NCI-H446 treated with DMSO at 0.1 percent for 48 hours (cell line): ENCODE measurements at regions not wholly inside any gene's neighbourhood (a gene's known extent, or its start where the extent isn't known, plus 50 kb on each side); places are given as distances from the start of the nearest gene placed in this dataset.
"Not testable (repeated sequence)": the region's sequence is repeated elsewhere in the genome, so short reads cannot be mapped to it uniquely, and the experiment has no call there.

Experiments used
- DNase-seq: peaks from one replicate; lab custom pipeline; 2025; lab: John Stamatoyannopoulos, UW

DNA sequence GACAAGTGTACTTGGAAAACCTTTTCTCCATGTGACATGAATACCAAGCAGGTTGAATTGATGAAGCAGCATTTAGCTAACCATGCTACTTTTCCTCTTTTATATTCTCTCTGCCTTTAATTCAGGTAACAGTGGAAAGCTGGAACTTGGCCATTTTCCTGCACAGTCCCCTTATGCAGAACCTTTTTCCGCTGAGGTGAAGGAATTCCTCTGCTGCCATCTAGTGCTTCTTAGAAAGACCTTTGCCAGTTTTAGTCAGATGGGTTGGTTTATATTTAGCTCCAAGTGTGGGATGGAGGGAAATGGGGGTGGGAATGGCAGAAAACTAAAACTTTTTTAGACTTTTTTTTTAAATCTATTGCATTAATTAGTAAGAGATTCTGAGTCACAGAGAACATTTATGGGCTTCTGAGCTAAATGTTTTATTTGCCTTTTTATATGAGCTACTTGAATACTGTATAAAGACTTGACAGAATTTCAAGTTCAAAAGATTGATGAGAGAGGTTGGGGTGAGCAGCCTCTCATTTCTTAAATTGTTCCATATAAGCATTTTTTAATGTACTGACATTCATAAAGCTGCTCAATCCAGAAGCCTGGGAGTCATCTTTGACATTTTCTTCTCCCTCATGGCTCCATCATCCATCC, 153.9 kb upstream of the ZC3H12C start:
- DNase-seq = peak; percentile 76

DNA sequence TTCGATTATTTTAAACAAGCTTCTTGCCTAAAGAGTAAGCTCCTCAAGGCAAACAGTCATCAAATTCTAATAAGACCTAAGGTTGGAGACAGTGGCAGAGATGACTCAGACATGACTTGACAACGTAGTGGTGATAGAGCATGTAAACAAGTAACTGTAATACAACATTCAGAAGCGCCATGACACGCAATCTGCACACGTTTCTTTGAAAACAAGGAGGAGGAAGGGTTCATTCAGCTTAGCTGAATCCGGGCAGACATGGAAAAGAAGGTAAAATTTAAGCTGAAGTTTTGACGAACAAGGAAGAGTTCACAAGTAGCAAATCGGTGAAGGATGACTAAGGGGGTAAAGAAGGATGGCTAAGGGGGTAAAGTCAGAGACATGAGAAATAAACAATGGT, 152.4 kb upstream of the ZC3H12C start:
- no peak for DNase-seq

- DNase-seq = no peak
Measured at GRCh38 chr11:109945626-109946321, 147.4 kb upstream of the ZC3H12C start.

- DNase-seq = peak; percentile 74
Measured at GRCh38 chr11:109946322-109946846, 146.8 kb upstream of the ZC3H12C start.

DNA sequence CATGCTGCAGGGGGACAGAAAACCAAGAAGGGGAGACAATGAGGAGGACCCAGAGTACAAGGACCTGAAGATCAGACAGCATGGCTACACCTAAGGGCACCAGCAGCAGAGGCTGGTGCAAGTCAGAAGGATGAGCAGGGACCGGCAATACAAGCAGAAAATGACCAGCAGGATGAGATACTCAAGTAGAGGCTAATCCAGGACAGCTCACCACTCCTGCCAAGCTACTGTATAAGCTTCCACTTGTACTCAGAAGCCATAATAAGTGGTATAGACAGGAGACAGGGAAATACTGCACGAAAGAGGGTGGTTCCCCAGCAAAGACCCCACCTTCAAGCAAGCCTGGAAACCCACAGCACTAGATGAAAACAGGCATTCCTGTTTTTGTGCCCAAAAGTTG, 138.7 kb upstream of the ZC3H12C start:
- no peak for DNase-seq

GRCh38 chr11:109956124-109956793, 136.9 kb upstream of the ZC3H12C start:
- DNase-seq = no peak

DNA sequence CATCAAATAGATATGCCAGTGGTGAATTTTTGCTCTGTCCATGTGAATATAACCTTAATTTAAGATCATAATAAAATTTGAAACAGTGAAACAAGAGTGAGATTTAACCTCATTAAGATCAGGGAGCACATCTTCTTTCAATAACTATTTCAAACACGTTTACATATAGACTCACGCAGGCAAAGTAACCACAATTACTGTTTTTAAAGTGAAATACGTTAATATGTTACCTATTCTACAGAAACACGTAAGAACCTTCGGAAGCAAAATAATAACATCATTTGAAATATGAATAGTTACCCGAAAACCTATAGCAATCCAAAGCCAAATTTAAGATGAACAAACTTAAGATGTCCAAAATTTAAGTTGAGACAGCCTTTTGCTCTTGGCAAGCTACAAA, 136.2 kb upstream of the ZC3H12C start:
- no peak for DNase-seq

- DNase-seq = no peak
Measured at GRCh38 chr11:109957601-109958000, 135.6 kb upstream of the ZC3H12C start.

DNA sequence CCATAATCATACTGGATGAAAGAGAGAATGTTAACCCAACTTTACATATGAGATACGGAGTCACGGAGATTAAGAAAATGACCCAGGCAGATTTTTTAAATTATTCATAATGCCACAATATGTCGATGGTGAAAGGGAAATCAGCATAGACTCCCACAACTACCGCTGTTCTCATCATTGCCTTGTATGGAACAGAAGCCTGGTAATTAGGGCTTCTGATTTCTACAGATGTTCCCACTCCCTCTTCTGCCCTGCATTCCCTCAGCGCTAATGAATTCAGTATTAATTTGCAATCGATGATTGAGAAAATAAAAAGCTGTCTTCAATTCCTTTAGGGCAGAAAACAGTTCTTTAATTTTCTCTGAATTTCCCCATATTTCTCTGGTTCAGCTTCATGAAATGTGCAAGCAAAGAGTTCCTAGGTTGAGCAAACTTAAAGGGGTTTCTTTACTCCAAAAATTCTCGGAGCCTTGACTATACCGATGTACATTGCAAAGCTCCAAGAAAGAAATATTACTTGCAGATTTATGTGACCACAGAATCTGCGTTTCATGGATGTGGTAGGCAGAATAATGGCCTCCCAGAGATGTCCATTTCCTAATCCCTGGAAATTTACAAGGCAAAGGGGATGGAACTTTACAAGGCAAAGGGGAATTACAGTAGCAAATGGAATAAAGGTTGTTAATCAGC, 134.9 kb upstream of the ZC3H12C start:
- no peak for DNase-seq

DNA sequence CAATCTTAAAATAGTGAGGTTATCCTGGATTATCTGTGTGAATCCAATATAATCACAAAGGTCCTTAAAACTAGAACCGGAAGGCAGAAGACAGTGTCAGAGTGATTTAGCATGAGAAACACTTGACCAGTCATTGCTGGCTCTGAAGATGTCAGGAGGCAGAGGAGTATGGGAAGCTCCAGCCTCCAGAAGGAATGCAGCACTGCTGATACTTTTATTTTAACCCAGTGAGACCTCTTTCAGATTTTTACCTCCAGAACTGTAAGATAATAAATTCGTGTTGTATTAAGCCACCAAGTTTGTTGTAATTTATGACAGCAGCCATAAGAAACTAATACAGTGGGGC, 134.4 kb upstream of the ZC3H12C start:
- DNase-seq = no peak

GRCh38 chr11:109960831-109961230, 132.4 kb upstream of the ZC3H12C start:
- no peak for DNase-seq

DNA sequence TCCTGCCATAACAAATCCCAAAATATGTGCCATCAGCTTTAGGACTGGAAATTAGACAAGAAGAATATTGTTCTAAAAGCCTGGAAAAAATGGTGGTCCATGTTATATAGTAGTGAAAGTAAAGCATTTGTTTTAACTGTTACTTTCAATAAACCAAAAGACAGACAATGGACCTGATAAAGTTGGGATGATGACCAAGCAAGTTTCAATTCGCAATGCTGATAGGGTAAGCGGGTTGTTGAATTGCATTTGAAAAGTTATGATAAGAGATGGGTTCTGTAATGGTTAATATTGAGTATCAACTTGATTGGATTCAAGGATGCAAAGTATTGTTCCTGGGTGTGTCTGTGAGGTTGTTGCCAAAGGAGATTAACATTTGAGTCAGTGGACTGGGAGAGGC, 131.9 kb upstream of the ZC3H12C start:
- no peak for DNase-seq

DNA sequence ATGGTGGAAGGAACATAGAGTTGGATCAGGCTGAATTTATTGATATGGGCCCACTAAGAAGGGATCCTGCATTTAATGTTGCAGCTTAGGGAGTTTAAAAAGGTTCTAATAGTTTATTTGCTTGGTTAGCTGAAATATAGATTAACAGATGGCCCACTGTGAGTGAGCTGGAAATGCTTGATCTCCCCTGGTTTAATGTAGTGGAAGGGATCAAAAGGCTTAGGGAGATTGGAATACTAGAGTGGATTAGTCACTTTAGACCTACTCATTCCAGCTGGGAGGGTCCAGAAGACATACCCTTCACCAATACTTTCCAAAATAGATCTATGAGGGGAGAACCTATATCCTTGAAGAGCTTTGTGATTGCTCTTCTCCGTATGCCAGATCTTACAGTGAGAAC, 130.1 kb upstream of the ZC3H12C start:
- peak; percentile 81 for DNase-seq

GRCh38 chr11:109964487-109964886, 128.7 kb upstream of the ZC3H12C start:
- DNase-seq = no peak

GRCh38 chr11:109965445-109965844, 127.7 kb upstream of the ZC3H12C start:
- DNase-seq = not testable (repeated sequence)

DNA sequence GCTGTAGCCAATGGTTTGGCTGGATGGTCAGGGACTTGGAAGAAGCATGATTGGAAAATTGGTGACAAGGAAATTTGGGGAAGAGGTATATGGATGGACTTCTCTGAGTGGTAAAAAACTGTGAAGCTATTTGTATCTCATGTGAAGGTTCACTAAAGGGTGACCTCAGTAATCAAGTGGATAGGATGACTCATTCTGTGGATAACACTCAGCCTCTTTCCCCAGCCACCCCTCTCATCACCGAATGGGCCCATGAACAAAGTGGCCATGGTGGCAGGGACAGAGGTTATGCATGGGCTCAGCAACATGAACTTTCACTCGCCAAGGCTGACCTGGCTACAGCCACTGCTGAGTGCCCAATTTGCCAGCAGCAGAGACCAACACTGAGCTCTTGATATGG, 127.3 kb upstream of the ZC3H12C start:
- not testable (repeated sequence) for DNase-seq

GRCh38 chr11:109967136-109967535, 126.1 kb upstream of the ZC3H12C start:
- DNase-seq = not testable (repeated sequence)

GRCh38 chr11:109968299-109968698, 124.9 kb upstream of the ZC3H12C start:
- DNase-seq = no peak

- DNase-seq = no peak
Measured at GRCh38 chr11:109968781-109969180, 124.4 kb upstream of the ZC3H12C start.

- DNase-seq = no peak
Measured at GRCh38 chr11:109970516-109971183, 122.5 kb upstream of the ZC3H12C start.

- DNase-seq = no peak
Measured at GRCh38 chr11:109971184-109971523, 122.0 kb upstream of the ZC3H12C start.

DNA sequence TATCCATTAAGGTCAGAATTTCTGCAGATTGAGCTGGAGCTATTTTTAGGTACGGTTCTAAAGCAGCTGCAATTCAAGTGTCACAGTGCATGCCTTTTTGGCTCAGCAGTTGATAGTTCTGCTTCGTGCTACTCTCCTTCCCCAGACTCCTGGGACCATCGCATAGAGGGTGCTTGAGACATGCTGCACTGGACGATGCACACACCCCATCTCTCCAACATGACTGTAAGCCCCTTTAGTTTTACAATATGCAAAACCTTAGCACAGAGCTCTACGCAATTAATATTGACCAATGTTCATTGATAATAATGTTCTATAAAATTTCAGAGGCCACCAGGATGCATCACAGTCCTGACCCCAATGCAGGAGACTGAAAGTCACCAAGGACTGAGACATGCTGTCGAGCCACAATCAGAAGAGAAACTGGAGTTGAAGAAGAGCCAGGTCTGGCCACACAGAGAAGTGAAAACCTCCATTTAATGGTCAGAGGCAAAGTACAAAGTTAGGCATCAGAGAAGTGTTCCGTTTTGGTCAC, 120.9 kb upstream of the ZC3H12C start:
- DNase-seq = no peak
